LNCaP clone FGC (cell line): ENCODE measurements at regions not wholly inside any gene's neighbourhood (a gene's known extent, or its start where the extent isn't known, plus 50 kb on each side); places are given as distances from the start of the nearest gene placed in this dataset.

ENCODE experiments used
- DNase-seq: peaks from one replicate; pipeline ENCODE4 v3.0.0-alpha.2; 2011; ENCODE audit warnings: low read depth
- H3K4me3 ChIP-seq: 2 replicates; pipeline ENCODE4 v1.5.1; 2011; ENCODE audit warnings: mild to moderate bottlenecking, low read depth, low read length, control low read depth
- CTCF ChIP-seq: IDR thresholded peaks from 2 replicates; pipeline ENCODE4 v1.5.1; 2012; ENCODE audit warnings: mild to moderate bottlenecking; ENCODE audit not compliant: control insufficient read depth, insufficient read depth; ENCODE audit errors: extremely low read depth

GRCh38 chr4:84051639-84052038, 447.5 kb downstream of the NKX6-1 start:
- TF ChIP-seq CTCF: no peak
- no peak for DNase-seq
- H3K4me3 ChIP-seq: no peak overlapping the region

GRCh38 chr4:84051089-84051488, 448.0 kb downstream of the NKX6-1 start:
- DNase-seq: no peak
- H3K4me3 ChIP-seq: no peak overlapping the region
- TF ChIP-seq CTCF: no peak

GRCh38 chr4:84050015-84050414, 449.1 kb downstream of the NKX6-1 start:
- DNase-seq: no peak
- 0 out of 2 replicates have a peak, but pooled peaks have one; percentile 8 for TF ChIP-seq CTCF
- no peak overlapping the region for H3K4me3 ChIP-seq

- no peak for DNase-seq
- no peak for TF ChIP-seq CTCF
- H3K4me3 ChIP-seq: no peak overlapping the region
Observed at GRCh38 chr4:84046551-84046950, 452.5 kb downstream of the NKX6-1 start.

- no peak for DNase-seq
- H3K4me3 ChIP-seq: no peak overlapping the region
- TF ChIP-seq CTCF: no peak
Observed at GRCh38 chr4:84041426-84041825, 457.7 kb downstream of the NKX6-1 start.

- no peak overlapping the region for H3K4me3 ChIP-seq
- no peak for TF ChIP-seq CTCF
Observed at GRCh38 chr4:84035568-84035967, 463.5 kb downstream of the NKX6-1 start.

GRCh38 chr4:84032372-84032771, 466.7 kb downstream of the NKX6-1 start:
- no peak for TF ChIP-seq CTCF
- no peak overlapping the region for H3K4me3 ChIP-seq
- no peak for DNase-seq

More at GRCh38 chr4:84035568-84035967, 463.5 kb downstream of the NKX6-1 start:
- DNase-seq: no peak
